NCI-H146 treated with DMSO at 0.1 percent for 48 hours (cell line): ENCODE measurements at regions not wholly inside any gene's neighbourhood (a gene's known extent, or its start where the extent isn't known, plus 50 kb on each side); places are given as distances from the start of the nearest gene placed in this dataset.
"Not testable (repeated sequence)": the region's sequence is repeated elsewhere in the genome, so short reads cannot be mapped to it uniquely, and the experiment has no call there.

Source experiments
- DNase-seq: peaks from one replicate; lab custom pipeline; 2025; ENCODE audit not compliant: unreplicated experiment; lab: John Stamatoyannopoulos, UW

DNA sequence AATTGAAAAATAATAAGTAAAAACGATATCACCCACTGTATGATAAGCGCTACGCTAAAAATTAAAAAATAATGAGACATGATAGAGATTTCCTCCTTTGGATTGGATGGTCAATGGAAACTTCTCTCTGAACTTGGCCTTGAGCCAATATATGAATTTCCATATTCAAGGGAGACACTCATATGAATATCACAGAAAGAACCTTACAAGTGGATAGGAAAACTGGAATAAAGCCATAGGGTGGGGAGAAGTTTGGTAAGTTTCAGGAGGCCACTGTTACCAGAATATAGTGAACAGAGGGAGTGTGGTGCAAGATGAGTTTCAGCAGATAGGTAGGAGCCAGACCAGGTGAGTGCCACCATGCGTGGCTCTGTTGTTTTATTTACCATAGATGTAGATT lies 147.2 kb downstream of the SEM1 start:
- no peak for DNase-seq

DNA sequence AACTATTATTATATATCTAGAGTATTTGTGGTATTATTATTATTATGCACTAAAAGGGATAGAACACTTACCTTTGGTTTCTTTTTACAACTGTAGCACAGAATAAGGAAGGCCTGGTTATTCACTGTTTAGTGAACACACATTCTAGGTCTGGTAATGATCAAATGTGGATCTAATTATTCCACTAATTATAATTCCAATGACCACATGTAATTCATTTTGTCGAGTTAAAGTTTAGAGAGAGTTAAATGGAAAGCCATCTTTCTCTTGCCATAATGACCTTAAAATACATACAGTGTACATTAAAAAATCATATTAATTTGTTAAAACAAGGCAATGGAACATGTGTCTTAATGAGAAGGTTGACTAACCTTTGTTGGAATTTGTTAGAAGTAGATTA lies 147.8 kb downstream of the SEM1 start:
- DNase-seq = no peak

DNA sequence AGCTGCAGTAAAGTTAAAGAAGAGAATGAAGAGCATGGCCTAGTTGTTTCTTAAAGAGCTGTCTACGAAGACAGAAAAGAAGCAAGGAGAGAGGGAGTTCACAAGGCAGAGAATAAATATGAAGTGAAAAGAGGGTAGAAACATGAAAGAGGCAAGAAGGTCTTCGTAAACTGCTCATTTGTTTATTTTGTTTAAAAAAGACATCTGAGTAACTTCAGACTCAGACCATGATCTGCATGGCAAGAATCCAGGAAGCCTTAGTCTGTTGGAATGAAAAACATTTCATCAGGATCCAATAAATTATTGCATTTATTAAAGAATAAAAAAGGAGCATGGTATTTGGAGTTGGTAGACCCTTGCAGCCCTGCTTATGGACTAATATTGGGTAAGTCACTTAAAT lies 151.1 kb downstream of the SEM1 start:
- DNase-seq = no peak

DNA sequence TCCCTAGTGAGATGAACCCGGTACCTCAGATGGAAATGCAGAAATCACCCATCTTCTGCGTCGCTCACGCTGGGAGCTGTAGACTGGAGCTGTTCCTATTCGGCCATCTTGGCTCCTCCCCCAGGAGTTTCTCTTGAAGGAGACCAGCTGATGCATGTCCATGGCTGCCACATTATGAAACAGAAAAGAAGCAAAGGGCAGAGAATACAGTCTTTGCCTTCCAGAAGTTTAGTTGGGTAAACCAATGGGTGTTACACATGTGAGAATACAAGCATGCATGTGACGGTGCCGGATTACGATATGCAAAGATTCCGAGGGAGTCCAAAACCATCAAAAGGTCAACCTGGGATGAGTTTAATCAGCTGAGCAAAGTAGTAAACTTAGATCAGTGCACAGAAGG lies 151.6 kb downstream of the SEM1 start:
- no peak for DNase-seq

DNA sequence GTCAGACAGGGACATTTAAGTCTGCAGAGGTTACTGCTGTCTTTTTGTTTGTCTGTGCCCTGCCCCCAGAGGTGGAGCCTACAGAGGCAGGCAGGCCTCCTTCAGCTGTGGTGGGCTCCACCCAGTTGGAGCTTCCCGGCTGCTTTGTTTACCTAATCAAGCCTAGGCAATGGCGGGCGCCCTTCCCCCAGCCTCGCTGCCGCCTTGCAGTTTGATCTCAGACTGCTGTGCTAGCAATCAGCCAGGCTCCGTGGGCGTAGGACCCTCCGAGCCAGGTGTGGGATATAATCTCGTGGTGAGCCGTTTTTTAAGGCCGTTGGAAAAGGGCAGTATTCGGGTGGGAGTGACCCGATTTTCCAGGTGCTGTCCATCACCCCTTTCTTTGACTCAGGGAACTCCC lies 152.0 kb downstream of the SEM1 start:
- not testable (repeated sequence) for DNase-seq

DNA sequence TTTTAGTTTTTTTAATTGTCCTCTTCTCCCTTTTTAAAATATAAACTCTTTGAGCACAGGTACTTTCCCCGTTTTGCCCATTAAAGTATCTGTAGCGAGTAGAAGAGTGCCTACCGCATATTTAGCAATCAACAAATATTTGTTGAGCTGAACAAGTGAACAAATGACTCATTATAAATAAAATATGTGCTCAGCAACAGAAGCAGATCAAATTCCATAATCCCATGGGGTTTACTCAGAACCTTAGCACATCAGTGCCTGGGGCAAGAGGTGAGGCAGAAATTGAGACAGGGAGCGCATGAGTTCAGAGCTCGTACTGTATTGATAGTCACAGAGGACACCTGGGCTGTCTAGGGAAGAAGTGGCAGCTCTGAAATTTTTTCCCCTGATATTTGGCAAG lies 161.0 kb downstream of the SEM1 start:
- DNase-seq = peak; percentile 72

DNA sequence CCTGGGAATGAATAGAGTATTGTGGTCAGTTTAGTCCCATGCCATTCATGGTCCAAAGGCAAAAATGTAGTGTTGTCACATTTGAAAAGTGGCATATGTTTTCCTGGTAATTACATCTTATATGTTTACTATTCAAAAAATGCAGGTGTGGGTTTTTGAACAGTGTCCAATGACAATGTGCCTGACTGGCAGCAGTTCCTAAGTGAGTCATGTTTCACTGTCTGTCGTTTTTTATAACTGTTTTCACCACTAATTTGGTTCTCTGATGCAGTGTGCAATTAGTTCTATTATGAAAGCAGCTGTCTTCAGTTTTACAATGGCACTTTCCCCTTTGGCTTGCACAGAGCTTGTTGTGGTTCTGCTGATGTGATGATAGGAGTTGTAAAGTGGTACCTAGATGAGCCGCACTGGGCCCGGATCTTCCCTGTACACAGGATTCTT lies 162.3 kb downstream of the SEM1 start:
- DNase-seq = peak; percentile 88

DNA sequence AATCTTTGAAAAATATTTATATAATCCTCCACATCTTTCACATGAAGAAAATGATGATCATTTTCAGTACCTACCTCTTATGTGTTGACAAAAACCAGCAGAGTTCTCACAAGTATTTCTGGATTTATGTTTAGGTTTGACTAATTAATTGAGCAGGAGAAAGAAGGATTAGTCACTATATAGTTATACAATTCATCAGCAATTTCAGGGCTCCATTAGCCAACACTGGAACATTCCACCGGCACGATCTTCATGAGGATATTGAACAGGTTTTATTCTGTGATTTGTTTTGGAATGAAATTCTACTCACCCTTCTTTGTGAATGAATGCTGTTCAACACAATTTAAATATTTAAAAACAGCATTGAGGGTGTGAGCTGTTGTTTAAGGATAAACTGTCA lies 163.2 kb downstream of the SEM1 start:
- no peak for DNase-seq

DNA sequence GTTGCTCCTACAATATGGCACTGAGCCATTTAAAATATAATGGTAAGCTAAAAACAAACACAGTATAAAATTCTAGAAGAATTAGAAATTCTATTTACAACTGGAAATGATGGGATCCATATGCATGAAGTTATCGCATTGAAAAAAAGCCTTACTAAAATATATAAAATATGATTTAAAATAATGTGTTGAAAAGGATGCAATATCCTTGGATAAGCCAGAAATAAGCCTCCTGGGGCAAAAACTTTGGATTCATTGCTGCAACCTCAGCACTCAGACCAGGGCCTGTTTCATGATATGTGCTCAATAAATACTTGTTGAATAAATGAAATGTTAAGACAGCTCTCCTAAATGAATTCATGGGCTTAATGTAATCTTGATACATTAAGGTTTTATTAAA lies 170.2 kb downstream of the SEM1 start:
- DNase-seq = no peak

DNA sequence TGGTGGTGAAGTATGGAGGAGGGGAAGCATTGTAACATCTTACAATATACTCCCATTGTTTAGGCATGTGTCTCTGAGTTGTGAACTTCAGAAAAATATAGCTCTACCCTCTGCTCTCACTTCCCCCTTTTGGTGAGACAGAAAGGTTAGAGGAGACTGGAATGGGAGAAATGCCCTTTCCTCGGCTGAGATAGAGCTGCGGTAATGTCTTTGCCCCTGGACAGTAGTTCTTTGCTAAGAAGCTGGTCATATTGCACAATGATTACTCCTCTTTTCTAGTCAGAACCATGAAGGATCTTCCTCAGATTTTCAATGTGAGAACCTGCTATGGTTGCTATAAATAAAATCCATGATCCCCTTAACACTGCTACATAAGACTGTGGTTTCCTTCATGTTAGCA lies 171.0 kb downstream of the SEM1 start:
- no peak for DNase-seq

DNA sequence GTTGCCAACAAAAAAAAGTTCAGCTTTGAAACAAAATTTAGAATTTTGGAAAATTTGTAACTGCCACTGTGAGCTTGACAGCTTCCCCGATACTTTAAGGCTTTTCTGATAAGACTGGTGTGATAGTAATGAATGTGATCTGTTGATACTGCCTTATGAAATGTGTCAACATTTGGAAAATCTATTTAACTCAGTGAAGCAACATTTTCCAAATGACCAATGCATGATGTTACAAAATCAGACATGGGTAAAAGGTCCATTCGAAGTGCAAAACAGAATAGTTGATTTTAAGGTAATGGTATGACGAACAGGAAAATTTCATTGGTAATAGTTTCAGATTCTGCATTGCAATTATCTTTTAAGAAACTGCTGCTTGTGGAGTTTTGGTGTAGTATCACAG lies 175.4 kb downstream of the SEM1 start:
- DNase-seq = no peak

DNA sequence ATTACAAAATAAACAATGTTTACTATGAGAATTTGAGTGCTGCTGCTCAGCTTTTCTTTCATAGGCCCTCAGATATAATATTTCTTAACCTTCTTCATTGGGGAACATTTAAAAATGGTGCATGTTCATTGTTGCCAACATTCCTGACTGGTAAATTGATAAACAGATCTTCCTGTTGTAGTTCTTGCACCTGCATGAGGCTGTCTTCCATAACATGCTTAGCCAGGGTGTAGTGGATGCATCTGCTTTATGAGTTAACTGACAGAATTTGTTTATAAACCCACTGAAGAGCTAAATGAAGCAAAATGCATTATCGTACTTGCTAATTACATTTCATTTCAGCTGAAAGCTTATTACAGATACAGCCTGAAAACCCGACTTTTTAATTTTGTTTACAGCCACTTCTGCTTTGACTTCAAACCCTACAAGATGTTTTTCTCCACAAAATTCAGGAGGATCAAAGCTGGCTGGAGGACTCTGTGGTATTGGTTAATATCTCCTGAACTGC lies 177.2 kb downstream of the SEM1 start:
- no peak for DNase-seq

DNA sequence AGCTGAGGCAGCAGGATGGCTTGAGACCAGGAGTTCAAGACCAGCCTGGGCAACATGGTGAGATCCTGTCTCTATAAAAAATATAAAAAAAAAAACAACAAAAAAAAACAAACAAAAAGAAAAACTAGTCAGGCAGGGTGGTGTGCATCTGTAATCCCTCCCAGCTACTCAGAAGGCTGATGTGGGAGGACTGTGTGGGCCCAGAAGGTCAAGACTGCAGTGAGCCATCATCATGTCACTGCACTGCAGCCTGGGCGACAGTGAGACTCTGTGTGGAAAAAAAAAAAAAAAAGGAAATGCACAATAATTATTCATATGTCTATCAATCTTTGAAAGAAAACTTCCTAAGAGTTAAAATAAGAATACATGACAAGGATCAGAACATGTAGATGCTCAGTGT lies 178.3 kb downstream of the SEM1 start:
- DNase-seq = no peak

DNA sequence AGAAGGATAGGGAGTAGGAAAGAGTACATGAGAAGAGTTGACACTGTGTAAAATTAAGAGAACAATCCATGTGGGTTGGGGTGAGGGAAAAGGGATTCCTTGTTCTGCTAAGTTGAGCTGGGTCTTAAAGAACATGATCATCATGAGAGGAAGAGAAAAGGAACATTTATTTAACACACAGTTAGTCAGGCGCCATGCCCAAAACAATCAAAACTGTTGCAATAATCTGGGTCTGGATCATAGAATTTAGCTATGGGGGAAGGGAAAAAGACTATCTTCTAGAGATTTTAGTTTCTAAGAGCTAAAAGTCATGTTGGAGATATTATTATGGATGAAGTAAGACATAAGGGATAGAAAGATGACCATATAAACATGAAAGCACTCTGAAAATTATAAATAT lies 178.9 kb downstream of the SEM1 start:
- no peak for DNase-seq

DNA sequence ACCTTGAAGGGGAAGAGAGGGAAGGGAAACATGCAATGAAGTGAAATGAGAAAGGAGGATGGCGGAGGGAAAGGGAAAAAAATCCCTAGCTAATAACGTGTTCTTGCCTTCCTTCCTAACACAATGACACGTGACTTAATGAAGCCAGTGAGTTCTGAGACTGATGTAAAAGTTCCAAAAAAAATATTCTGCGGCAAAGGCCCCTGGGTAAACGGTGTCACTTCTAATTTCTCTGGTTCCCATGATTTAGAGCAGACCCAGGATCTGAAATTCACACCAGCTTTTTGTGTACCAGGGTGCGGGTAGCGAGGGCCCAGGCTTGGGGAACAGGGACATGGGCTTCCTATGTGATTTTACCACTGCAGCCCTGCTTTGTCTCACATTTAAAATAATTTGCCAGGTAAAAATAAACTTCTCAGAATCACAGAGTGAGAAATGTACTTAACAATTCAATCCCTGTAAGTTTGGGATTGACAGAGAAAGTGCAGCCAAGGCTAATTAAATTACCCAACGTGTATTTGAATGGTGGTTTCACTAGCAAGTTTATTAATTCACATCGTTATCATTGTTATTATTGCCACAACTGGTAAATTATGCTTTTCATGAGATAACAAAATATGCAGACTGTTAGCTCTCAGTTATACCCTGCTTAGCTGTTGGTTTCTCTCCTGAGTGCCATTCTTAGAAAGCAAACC lies 182.4 kb downstream of the SEM1 start:
- no peak for DNase-seq

DNA sequence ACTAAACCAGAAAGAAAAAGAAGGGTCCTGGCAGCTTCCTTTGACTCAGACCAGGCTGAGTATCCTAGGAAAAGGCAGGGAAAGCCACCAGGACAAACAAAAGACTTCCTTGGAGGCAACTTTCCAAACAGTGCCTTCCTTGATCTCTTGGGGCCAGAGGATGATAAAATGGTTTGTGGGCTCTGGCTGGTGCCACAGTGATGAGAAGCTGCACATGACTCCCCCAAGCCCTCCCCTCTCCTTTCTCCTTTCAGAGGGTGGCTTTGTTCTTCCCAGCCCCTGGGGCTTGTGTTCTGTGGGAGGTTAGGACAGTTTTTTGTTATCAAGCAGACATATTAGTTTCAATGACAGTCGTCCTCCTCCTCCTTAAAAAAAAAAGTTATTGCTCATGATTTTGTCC lies 183.2 kb downstream of the SEM1 start:
- DNase-seq = no peak

DNA sequence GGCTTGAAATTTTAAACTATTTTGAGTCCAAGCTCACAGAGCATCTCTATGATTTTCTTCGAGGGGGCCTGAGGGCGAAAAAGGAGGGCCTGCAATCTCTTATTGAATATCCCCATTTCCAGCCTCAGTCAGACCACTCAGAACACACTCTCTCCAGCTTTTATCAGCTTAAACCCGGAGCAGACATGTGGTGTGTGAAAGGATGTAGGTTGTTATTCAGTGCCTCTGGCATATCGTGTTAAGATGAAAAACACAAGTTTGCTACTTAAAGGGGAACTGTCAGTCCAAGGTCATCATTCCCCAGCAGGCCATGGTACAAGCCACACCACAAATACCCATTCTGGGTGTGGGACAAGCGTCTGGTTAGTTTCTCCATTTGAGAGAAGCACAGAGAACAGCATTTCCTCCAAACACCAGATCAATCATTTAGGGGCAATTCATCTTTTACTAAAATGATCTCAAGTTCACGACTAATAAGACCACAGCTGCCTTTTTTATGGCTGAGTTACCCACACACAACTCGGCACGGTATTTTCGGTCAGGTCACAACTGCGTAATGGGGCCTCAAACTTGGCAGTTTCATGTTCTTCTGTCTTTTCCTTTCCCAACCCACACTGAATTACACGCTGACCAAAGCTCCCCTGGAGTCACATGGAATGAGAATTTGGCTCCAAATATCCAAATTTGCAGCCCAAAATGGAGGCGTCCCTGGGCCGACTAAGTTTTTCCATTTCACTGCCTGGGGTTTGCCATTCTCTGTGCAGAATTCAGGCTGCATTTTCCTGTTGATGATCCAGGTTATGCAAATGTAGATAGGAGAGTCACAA lies 188.4 kb downstream of the SEM1 start:
- no peak for DNase-seq

DNA sequence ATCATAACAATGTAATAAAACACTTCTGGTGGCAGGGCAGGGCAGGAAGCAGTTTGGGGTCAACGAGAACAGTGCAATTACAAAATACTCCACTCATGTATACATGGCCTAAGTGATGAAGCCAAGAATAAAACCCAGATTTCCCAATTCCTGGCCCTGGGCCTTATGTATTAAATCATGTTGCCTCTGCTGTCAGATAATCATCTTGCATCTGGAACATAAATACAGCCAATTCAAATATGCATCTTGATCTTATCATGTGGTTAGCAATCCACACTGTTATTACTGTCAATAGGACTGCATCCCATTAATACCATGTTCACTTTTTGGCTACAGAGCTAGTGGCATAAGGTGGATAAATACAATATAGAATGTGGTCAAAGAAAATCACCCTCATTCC lies 186.5 kb upstream of the SLC25A13 start:
- DNase-seq = no peak

DNA sequence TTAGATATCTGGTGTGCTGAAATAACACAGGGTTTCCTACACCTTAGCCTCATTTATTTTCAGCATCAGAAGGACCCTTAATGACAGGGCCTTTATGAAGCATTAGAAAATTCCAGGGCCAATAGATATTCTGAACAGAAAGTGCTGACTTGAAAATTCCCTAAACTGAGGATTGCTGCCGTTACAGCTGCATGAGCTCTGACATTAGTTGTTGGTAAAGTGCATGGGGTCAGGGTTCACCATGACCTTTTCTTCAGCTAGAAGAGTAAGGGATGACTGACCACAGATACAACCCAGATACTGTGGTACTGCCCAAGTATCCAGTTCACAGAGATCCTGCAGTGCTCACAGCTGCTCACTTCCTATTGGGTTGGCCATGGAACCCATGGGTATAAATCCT lies 181.7 kb upstream of the SLC25A13 start:
- no peak for DNase-seq

DNA sequence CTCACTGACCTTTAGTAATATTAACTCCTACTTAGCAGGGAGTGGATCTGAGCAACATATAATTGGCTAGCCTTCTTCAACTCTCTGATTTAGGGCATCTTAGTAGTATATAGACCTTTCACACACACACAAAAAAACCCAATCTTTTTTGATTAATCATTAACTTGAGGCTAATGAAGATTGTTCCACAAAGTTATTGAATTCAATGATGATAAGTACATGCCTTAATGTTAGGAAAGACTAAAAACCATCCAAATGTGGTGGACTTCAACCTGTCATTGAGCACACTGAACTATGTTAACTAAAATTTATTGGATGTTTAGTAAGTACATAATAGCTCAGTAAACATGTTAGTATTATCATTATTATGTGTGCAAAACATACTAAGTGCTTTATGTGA lies 179.4 kb upstream of the SLC25A13 start:
- DNase-seq = no peak

DNA sequence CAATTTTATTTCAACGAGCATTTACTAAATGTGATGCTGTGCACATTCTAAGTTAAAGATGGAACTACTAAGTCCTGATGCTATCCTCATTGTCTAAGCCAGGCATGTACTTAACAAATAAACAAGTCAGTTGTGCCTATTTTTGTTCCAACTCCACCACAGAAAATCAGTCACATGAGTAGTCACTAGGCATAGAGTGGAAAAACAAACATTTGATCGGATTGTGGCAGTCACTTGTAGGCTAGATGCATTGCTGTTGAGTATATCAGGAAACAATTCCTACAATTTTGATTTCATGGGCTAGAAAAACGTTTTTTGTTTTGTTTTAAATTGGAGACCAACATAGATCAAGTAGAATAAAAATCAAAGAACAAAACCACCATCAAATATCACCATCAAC lies 177.6 kb upstream of the SLC25A13 start:
- no peak for DNase-seq

DNA sequence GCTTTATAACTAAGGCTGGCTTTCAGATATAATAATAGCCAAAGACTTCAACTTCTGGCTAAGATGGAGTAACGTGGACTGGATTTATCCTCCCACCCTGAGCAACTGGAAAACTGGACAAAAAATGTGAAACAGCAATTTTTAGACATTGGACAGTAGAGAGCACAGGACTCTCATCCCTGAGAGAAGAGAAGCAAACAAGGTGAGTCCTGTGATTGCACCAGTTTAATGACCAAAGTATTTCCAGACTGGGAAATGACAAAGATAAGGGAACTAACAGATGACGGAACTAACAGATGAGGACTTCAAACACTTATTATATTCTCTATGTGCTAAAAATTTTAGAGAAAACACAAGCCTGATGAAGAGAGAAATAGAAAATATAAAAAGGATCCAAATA lies 175.7 kb upstream of the SLC25A13 start:
- DNase-seq = no peak
